DMS114 treated with DMSO at 0.1 percent for 48 hours (cell line): ENCODE measurements at regions not wholly inside any gene's neighbourhood (a gene's known extent, or its start where the extent isn't known, plus 50 kb on each side); places are given as distances from the start of the nearest gene placed in this dataset.

ENCODE experiments used
- DNase-seq: peaks from one replicate; lab custom pipeline; 2025; ENCODE audit not compliant: unreplicated experiment; lab: John Stamatoyannopoulos, UW

DNA sequence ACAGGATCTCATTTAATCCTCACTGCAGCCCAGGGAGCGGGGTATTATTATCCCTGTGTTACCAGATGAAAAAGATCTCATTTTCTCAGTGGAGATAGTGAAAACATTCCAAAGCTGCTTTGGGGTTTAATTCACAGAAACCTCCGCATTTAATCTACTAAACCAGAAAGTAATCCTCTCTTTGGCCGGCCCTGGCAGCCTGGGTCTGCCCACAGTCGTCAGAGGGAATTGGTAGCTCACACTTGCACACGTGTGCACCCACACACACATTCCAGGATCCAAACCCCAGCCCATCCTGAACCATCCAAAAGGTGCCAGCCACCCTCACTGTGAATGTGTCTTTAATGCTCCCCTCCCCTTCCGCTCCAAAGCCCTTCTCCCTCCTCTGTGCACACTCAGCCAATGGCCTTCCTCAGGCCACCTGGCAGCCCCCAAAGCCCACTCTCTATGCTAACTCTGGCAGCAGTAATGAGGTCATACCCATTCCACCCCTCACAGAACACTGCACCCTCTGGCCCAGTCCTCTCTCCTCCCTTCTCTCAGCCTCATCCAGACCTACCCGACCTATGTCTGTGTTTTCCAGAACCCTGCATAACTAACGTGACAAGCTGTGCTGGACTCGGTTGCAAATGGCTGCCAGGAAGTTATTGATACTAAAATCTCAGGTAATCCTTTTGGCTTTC, 466.2 kb downstream of the SOX6 start:
- no peak for DNase-seq

DNA sequence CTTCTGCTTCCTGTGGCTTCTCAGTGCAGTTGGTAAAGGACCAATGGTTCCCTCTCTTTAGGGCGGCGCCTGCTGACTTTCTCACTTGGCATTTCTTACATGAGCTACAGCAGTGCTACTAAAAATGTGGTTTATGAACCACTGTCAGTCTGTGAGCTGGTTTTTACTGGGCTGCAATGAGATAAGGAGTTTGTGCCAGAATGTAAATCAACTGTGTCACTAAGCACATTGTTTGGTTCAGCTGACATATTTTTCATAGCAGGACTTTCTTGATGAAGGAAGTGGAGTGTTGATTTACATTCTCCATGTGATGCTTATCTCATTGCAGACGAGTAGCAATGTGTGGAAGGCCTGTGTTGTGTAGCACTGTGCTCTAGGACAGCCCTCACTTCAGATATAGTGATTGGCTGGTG, 463.3 kb downstream of the SOX6 start:
- DNase-seq, result no peak

DNA sequence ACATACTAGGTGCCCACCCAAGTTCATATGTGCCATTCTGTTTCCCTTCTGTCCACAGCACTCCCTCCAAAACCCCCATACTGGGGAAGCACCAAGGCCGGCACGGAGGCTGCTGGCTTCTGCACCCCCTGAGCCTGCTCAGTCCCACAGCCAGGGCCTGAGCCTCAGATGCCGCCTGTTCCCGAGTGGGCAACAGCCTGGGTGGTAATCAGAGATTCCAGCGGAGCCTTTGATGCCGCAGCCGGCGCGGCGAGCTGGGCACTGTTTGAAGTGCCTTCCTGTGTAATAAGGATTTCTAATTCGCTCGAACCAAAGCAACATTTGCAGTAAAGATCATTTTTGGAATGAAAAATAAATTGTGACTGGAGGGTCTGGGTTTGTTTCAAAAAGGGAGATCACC, 460.3 kb downstream of the SOX6 start:
- no peak for DNase-seq

DNA sequence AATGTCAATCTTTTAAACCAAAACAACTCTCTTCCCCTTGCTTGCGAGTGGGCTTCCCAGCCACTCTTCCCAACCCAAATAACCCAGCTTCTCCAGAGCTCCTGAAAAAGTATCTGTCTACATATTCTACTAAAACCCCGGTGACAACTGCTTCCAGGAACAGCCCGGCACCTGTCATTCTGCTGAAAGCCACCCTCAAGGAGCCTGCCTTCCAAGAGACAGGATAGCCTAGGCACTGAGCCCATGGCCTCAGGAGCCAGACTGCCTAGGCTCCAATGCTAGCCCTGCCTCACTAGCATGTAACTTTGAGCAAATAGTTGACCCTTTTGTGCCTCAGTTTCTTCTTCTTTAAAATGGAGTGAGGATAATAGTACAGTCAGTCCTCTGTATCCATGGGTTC, 459.8 kb downstream of the SOX6 start:
- no peak for DNase-seq

DNA sequence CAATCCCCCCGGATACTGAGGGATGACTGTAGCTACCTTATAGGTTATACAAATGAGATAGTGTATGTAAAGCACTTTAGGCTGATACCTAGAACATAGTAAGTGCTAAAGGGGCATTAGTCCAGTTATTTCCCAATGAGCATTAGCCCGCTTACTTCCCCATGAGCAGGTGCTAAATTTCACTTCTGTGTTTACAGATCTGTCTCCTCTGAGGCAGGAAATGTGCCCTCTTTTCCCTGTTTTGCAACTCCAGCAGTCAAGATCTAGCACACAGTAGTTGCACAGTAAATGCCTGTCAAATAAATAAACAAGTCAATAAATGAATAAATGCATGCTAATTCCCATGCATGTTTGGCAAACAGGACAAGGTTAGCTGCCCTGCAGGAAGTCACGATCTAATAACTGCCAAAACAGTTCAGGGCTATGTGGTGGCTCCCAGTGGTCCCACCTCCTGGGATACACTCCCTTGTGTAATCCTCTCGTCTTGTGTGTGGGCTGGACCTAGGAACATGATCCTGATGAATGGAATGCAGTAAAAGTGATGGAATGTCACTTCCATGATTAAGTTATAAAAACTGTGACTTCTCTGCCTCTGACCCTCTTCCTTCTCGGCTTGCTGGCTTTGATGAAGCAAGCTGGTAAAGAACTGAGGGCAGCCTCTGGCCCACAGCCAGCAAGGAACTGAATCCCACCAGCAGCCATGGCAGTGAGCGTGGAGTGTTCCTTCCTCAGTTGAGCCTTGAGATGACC, 459.0 kb downstream of the SOX6 start:
- no peak for DNase-seq

DNA sequence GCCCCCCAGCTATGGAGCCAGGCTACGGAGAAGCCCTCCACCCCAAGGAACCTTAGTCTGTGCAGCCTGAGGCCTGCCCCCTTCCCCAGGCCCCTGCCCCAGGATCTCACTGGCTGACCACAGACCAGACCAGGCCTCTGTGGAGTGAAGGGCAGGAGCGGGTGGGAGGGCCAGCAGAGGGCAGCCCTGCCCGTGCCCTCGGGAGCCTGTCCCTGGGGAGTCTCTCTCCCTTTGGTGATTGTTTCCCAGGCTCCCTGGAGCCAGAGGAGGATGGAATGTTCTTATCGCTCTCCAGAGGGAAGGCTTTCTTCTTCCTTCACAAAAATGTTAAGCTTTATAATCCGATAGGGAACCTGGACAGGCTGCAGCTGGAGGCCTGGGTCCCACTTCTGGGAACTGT, 455.3 kb downstream of the SOX6 start:
- DNase-seq, result no peak

DNA sequence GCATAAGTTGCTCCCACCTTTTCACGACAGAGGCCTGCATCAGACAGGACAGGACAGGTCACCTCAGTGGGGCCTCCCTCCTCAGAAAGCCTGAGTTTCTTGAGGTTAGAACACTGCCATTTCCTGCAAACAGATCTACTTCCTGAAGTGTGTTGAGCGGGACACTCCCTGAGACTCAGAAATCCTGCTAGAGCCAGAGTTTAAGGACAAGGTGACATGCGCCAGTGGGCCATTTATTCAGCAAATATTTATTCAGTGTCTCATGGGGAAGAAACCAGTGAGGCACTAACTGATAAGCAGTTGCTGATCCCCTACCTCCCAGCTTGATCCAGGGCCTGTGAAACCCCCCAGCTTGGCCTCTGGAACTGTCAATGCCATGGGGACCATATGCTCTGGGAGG, 454.6 kb downstream of the SOX6 start:
- DNase-seq, result no peak

DNA sequence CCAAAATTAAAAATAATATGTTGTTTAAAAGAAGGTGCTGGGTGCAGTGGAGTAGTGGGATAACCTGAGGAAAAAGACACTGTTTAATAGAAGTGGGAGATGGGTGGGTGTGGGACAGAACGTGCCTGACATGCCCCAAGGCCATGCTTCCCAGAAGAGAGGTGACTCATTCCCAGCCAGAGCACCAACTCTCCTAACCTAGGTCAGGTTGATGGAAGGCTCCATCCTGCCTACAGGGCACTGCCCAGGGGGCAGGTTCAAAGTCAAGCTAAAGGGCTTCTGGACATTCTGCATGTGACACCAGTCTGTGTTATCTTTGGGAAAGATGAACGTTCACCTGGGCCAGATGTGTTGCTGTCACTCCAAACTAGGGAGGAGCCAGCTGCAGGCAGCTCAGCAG, 453.1 kb downstream of the SOX6 start:
- no peak for DNase-seq

DNA sequence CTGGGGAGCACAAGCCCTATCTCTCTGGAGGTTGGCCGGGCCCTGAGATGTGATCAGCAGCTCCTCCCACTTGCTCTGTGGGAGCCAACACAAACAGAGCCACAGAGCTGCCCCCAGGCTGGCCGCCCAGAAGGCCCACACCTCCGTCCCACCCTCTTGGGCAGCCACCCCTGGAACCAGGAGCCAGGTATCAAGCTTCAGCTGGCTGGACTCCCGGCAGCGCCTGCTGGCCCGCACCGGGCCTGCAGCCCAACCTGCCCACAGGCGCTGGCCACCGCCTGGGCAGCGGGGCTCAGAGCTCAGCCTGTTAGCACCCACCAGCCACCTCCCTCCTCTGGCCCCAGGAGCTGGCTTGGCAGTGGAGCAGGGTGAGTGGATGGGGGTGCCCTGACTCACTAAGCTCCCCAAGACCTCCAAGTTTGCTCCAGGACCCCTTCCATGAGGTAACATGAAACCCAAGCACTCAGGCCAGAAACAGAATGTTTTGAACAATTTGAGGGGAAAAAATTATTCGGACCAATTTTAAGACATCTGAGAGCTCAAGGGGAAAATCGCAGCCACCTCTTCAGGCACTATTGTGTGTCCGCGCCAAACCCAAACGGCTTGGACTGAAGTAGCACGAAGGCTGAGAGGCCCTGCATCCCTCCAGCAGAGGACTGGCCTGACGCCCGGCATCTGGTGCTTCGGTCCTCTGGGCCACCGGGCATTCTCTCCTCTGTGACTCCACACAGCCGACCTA, 450.8 kb downstream of the SOX6 start:
- DNase-seq, result no peak

DNA sequence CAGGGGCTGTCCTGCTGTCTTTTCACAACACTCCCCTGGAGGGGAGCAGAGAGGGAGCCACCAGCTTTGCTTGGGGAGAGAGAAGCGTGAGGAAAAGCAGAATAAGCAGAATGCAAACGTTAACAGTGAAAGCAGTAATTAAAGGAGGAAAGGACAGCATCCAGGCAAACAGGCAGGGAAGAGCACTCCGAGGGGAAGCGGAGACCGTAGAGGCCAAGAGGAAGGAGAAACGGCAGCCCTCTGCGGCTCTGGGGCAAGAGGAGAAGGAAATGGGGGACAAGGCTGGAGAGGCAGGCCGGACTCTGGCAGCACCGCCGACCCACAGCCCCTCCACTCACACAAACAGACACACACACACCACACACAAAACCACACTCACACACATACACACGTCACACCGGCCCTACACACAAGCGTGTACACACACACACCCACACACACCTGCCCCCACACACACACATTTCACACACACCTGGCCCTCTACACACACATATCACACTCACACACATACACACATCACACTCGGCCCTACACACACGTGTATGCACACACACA, 449.8 kb downstream of the SOX6 start:
- no peak for DNase-seq

DNA sequence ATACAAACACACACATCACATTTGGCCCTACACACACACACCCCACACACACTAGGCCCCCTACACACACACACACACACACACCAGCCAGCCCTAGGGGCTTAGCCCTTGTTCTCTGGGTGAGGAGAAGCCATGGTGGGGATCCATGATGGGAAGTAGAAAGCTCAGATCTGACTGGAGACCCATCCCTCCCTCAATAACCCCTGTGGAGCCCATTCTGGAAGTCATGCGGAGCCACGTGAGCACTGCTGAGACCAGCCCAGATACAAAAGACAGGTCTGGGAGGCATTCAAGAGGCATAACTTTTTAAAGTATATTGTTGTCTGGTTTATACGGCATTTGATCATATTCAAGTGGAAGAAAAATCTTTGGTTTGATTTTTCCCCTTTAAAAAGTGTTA, 448.5 kb downstream of the SOX6 start:
- no peak for DNase-seq

DNA sequence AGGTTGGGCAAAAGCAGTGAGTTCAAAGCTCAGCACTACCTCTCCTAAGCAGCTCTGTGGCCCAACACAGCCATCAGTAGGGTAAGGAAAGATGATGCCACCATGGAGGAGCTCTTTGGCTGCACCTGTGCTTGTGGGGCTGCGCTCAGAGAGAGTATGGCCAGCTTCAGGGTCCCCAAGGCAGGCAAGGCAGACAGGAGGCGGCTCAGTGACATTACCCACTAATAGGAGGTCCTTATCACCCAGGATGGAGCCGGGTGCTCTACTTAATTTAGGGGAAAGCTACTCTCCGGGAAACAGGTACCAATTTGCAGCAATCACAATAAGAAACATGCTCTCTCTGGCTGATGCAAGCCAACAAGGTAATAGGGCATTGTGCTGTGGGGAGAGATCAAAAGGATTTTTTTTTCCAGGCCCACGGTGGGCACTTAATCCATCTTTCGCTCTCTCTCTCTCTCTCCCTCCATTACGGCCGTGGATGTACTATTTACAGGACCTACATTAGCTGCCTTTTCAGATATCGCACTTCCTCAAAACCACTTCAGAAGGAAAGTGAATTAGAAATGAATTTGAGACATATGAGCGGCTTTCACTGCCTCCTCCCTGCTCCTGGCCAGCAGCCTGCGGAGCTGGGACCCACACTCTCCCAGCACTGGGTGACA, 446.3 kb downstream of the SOX6 start:
- no peak for DNase-seq

DNA sequence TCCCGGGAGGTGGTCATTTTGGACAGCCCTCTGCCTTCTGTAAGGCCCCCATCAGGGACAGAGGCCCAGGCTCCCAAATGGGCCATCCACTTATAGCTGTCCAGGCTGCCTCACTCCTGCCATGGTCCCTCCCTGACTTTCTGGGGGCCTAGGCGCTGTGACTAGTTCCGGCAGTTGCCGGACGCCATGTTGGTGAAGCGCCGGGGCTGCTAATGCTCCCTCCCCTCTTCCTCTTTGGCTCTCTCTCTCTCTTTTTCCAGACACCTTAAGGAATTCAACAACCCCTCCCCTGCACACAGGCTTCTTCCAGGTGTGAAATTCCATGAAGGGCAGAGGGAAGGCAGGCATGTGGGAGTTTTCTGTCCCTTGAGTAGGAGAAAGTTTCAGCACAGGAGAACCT, 445.6 kb downstream of the SOX6 start:
- DNase-seq, result no peak

DNA sequence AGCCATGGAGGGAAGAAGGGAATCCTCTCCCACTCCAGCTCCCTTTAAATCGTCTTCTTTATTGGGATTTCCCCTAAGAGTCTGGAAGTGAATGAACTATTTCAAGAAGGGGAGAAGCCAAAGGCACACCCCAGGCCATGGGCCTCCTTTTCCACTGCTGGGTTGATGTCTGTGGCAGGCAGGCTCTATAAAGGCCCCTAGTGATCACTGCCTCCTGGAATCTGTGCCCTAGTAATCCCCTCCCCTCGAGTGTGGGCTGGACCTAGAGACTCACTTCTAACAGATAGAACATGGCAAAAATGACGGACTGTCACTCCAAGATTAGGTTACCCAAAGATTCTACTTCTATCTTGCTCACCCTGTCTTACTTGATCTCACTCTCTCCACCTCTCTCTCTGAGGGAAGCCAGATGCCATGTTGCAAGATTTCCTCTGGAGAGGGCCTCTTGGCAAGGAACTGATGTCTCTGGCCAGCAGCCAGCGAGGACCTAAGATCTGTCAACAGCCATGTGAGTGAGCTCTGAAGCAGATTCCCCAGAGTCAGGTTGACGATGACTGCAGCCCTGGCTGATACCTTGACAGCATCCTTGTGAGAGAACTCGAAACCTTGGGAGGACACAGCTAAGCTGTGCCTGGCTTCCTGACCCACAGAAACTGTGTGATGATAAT, 444.8 kb downstream of the SOX6 start:
- no peak for DNase-seq

DNA sequence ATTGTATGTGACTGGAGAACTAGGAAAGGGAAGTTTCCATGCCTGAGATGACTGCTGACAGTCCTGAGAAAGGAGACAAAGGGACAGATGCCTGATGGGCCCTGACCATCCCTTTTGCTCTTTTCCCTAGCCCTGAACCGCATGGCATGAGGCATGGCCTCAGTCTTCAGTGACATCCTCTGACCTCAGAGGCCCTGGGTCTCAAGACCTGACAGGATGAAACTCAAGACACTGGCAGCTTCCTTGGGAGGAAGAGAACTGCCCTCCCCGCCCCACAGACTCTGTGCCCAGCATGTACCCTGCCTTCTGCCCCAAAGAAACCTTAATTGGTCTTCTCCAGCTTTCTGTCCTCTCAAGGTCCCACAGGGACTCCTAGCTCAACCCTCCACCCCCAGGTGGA, 444.1 kb downstream of the SOX6 start:
- DNase-seq, result no peak

DNA sequence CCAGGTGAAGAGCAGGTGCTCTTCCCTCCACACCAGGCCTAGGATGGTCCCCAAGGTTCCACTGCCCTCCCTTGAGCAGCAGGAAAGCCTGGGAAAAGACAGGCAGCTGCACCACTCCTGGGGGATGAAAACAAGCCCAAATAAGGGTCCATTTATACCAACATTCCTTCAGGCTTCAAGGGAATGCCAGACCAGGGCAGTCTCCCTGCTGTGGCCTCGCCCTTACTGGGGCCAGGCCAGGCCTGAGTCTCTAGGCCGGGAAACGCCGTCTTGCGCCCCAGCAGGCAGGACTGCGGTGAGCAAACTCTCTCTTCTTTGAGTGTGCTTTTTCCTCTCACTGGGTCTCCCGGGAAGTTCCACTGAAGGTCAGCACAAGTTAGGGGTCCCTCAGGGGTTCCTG, 443.5 kb downstream of the SOX6 start:
- DNase-seq, result no peak

DNA sequence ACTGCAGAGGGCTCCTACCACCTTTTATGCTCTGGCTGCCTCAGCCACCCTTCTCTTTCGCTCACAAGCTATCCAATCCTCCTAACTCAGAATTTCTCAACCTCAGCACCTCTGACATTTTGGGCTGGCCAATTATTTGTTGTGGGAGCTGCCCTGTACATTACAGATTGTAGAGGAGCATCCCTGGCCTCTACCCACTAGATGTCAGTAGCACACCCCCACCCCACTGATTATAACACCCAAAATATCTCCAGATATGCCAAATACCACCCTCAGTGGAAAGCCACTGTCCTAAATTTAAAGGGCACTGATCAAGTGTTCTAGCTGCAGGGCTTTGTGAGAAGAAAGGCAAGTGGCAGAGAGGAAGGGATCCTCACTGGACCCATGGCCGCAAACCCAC, 443.1 kb downstream of the SOX6 start:
- no peak for DNase-seq
